GM18520 (cell line): ENCODE measurements at regions not wholly inside any gene's neighbourhood (a gene's known extent, or its start where the extent isn't known, plus 50 kb on each side); places are given as distances from the start of the nearest gene placed in this dataset.
A peak's percentile ranks its signal among the peaks of the same experiment; 100 is the strongest.
"Not testable (repeated sequence)": the region's sequence is repeated elsewhere in the genome, so short reads cannot be mapped to it uniquely, and the experiment has no call there.

ENCODE experiments used
- ATAC-seq: cut with Tn5 transposase; IDR thresholded peaks from one replicate; pipeline ENCODE4 v1.9.1; 2021; ENCODE audit not compliant: unreplicated experiment

GRCh38 chr4:100034023-100034664 is 84.1 kb upstream of the H2AZ1 start:
- no peak for ATAC-seq

GRCh38 chr4:100026066-100026465 is 76.0 kb upstream of the H2AZ1 start:
- ATAC-seq: no peak

GRCh38 chr4:100023800-100024199 is 73.7 kb upstream of the H2AZ1 start:
- ATAC-seq: no peak

GRCh38 chr4:100022792-100023222 is 72.7 kb upstream of the H2AZ1 start:
- ATAC-seq: no peak

- no peak for ATAC-seq
These were observed 69.7 kb upstream of the H2AZ1 start for GRCh38 chr4:100019821-100020220.

DNA sequence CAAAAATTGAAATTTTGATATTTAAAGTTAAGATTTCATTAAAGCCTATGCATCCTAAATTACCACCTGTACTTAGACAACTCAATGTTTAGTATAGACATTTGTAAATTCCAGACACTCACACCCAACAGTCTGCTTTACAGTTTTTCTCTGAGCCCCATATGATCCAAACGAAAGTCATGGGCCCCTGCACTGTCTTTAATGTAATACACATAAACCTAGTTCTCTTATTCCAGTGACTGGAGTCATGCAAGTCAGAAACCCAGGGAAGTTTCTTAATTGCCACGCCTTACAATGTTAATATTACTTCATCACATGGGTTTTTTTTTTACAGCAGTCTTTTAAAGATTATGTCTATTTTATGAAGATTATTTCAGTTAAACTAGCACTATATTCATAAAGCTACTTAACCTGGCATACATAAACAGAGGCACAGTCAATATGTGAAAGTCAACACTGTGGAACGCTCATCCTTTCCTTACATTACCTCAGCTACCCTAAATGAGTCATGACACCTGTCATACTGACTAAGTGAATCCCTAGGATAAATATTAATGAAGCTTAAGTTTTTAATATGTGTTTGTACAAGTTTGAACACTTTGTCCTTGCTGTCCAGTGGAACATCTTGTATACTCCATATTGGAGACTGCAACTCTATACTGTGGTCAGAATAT is 67.7 kb upstream of the H2AZ1 start:
- peak; percentile 46 for ATAC-seq

DNA sequence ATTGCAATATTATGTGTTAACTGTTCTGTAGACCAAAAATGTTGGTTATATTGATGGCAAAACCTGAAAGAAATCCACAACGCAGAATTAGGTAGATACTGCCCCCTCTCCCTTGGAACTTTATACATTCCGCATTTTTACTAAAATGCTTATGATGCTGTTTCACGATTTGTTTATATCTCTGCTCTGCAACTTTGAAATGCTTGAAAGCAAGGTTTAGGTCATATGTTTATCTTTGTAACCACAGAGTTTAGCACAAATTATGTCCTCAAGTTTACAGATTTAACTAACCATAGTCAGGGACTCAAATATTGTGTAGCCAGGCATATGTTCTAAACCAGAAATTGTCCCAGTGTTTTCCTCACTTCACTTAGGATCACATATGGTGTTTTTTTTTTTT is 66.1 kb upstream of the H2AZ1 start:
- no peak for ATAC-seq

DNA sequence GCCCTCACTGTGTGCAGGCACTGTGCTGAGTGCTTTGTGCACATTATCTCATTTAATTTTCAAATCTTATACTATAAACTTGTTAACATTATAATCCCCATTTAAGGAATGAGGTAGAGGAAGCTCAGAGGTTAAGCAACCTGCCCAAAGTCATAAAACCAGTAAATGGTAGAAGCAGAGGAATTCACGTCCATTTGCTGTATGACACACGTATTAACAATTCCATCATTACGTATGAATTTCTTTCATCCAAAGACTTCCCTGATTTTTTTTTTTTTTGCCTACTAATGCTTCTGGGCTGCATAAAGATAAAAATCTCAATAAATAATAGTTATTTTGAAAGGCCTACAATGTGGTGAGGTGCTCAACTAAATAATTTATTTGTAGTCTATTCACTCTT is 64.5 kb upstream of the H2AZ1 start:
- no peak for ATAC-seq

- no peak for ATAC-seq
These were observed 59.4 kb upstream of the H2AZ1 start for GRCh38 chr4:100009490-100009889.

- ATAC-seq: no peak
These were observed 58.0 kb upstream of the H2AZ1 start for GRCh38 chr4:100008048-100008447.

GRCh38 chr4:100006161-100006560 is 56.1 kb upstream of the H2AZ1 start:
- ATAC-seq: not testable (repeated sequence)
